Parathyroid adenoma (tissue), 2 donors: ENCODE measurements at regions not wholly inside any gene's neighbourhood (a gene's known extent, or its start where the extent isn't known, plus 50 kb on each side); places are given as distances from the start of the nearest gene placed in this dataset.
"Not testable (repeated sequence)": the region's sequence is repeated elsewhere in the genome, so short reads cannot be mapped to it uniquely, and the experiment has no call there.

ENCODE experiments used
- H2AFZ ChIP-seq: fragments of 300-600 bp; sonication (generic); one replicate; pipeline ENCODE4 v1.7.0; 2017; ENCODE audit warnings: antibody characterized with exemption, mild to moderate bottlenecking
- H3K27ac ChIP-seq: fragments of 300-600 bp; sonication (generic); one replicate; pipeline ENCODE4 v1.7.0; 2017
- H3K27me3 ChIP-seq: fragments of 300-600 bp; sonication (generic); one replicate; pipeline ENCODE4 v1.7.0; 2017; ENCODE audit warnings: low read length; ENCODE audit not compliant: control insufficient read depth, insufficient read depth
- H3K36me3 ChIP-seq: fragments of 300-600 bp; sonication (generic); one replicate; pipeline ENCODE4 v1.7.0; 2017; ENCODE audit warnings: low read length; ENCODE audit not compliant: control insufficient read depth, insufficient read depth
- H3K4me1 ChIP-seq: fragments of 300-600 bp; sonication (generic); one replicate; pipeline ENCODE4 v1.7.0; 2017; ENCODE audit warnings: control low read depth
- H3K4me2 ChIP-seq: fragments of 300-600 bp; sonication (generic); one replicate; pipeline ENCODE4 v1.7.0; 2017; ENCODE audit warnings: low read length
- H3K4me3 ChIP-seq: fragments of 300-600 bp; sonication (generic); one replicate; pipeline ENCODE4 v1.7.0; 2017; ENCODE audit warnings: low read depth, low read length
- H3K79me2 ChIP-seq: fragments of 300-600 bp; sonication (generic); one replicate; pipeline ENCODE4 v1.7.0; 2017; ENCODE audit warnings: control low read depth
- H3K9ac ChIP-seq: fragments of 300-600 bp; sonication (generic); one replicate; pipeline ENCODE4 v1.7.0; 2017; ENCODE audit warnings: mild to moderate bottlenecking
- H3K9me3 ChIP-seq: fragments of 300-600 bp; sonication (generic); one replicate; pipeline ENCODE4 v1.7.0; 2017; ENCODE audit warnings: low read length; ENCODE audit not compliant: control insufficient read depth
- TF ChIP-seq, protein P1 (sequence below): fragments of 300-600 bp; sonication (generic); IDR thresholded peaks from one replicate; pipeline ENCODE4 v1.7.0; 2017; ENCODE audit warnings: antibody characterized with exemption, mild to moderate bottlenecking
- donor health status: primary hyperparathyroidism.

GRCh38 chr4:97404876-97405523 lies 738.3 kb downstream of the STPG2 start:
- no peak overlapping the region for H2AFZ ChIP-seq

DNA sequence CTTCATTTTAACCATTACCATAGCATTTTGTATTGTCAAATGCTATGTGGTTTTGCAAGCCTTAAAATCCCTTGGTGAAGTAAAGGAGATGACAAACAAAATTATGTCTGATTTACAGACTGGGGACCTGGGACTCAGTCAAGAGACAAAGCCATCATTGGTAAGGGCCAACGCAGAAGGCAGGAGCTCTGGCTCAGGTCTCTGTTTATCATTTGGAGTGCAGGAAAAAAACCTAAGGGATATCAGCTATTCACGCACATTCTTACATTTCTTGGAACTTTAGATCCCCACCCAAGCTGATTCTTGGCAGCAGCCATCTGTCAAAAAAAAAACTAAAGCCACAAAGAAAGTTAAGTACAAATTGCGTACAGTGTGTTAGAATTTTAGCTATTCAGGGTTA lies 731.9 kb downstream of the STPG2 start:
- Histone ChIP-seq H3K79me2 (no peaks in the 10 kb centered on the region), H3K4me3 (no peak overlapping the region), H3K9ac (no peak overlapping the region), H2AFZ (no peak overlapping the region), H3K9me3 (peaks cover 8% of the 10 kb centered on the region), H3K4me2 (no peak overlapping the region), H3K36me3 (no peaks in the 10 kb centered on the region), H3K4me1 (no peaks in the 10 kb centered on the region), H3K27ac (no peak overlapping the region), H3K27me3 (no peaks in the 10 kb centered on the region)
- TF ChIP-seq, protein P1, sequence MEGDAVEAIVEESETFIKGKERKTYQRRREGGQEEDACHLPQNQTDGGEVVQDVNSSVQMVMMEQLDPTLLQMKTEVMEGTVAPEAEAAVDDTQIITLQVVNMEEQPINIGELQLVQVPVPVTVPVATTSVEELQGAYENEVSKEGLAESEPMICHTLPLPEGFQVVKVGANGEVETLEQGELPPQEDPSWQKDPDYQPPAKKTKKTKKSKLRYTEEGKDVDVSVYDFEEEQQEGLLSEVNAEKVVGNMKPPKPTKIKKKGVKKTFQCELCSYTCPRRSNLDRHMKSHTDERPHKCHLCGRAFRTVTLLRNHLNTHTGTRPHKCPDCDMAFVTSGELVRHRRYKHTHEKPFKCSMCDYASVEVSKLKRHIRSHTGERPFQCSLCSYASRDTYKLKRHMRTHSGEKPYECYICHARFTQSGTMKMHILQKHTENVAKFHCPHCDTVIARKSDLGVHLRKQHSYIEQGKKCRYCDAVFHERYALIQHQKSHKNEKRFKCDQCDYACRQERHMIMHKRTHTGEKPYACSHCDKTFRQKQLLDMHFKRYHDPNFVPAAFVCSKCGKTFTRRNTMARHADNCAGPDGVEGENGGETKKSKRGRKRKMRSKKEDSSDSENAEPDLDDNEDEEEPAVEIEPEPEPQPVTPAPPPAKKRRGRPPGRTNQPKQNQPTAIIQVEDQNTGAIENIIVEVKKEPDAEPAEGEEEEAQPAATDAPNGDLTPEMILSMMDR, result no peak

More at GRCh38 chr4:97404876-97405523, 738.3 kb downstream of the STPG2 start:
- H3K36me3 ChIP-seq, result no peaks in the 10 kb centered on the region
- H3K4me1 ChIP-seq, result no peaks in the 10 kb centered on the region
- H3K27me3 ChIP-seq, result no peaks in the 10 kb centered on the region
- no peak overlapping the region for H3K4me3 ChIP-seq
- H3K79me2 ChIP-seq, result no peaks in the 10 kb centered on the region
- no peak overlapping the region for H3K27ac ChIP-seq
- H3K4me2 ChIP-seq, result no peak overlapping the region
- H3K9ac ChIP-seq, result no peak overlapping the region
- TF ChIP-seq, protein P1, result no peak
- peaks cover 3% of the 10 kb centered on the region for H3K9me3 ChIP-seq

DNA sequence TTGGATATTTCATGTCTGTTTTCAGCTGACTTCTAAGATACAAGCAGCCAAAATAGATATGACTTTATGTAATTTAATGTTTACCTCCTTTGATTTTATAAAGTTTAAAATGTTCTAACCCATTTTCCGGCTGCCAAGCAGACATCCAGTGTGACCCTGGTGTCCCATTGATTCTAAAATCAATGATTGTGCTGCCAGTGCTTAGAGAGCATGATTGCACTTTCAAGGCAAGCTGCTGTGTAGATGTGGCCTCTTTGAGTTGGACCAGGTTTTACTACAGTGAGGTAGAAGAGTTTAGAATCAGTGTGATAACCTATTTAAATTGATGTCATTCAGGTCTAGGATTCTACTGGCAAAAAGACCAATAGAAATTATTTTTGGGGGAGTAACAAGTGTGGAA lies 730.9 kb downstream of the STPG2 start:
- Histone ChIP-seq H3K27me3 (no peaks in the 10 kb centered on the region), H3K9me3 (peaks cover 8% of the 10 kb centered on the region), H3K4me2 (no peak overlapping the region), H3K27ac (no peak overlapping the region), H2AFZ (no peak overlapping the region), H3K4me1 (no peaks in the 10 kb centered on the region), H3K4me3 (no peak overlapping the region), H3K79me2 (no peaks in the 10 kb centered on the region), H3K9ac (no peak overlapping the region), H3K36me3 (no peaks in the 10 kb centered on the region)
- TF ChIP-seq, protein P1, result no peak

- TF ChIP-seq, protein P1, result no peak
- H3K27me3 ChIP-seq, result no peaks in the 10 kb centered on the region
- H3K36me3 ChIP-seq, result no peaks in the 10 kb centered on the region
- no peak overlapping the region for H3K4me3 ChIP-seq
- H2AFZ ChIP-seq, result no peak overlapping the region
- H3K4me2 ChIP-seq, result no peak overlapping the region
- peaks cover 5% of the 10 kb centered on the region for H3K9me3 ChIP-seq
- H3K9ac ChIP-seq, result no peak overlapping the region
- no peaks in the 10 kb centered on the region for H3K79me2 ChIP-seq
- no peak overlapping the region for H3K27ac ChIP-seq
- H3K4me1 ChIP-seq, result no peaks in the 10 kb centered on the region
These were observed 729.1 kb downstream of the STPG2 start for GRCh38 chr4:97414161-97414560.

DNA sequence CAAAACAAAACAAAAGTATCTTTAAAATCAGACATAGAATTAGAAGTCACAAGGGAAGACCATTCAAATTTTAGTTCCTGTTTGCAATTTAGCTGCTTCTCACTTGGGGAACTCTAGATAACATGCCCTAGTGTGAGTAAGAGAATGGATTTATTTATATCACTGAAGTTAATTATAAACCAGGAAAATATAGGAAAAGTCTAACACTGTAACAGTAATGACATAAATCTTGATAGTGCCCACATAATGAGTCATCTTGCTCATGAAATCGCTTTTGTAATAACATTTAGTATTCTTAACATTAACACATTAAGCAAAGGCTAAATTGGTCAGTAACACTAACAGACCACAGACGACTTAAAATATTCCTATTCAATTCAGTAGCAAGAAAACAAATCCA lies 710.7 kb downstream of the STPG2 start:
- Histone ChIP-seq H2AFZ (no peak overlapping the region), H3K9ac (no peak overlapping the region), H3K4me2 (no peak overlapping the region), H3K4me1 (no peaks in the 10 kb centered on the region), H3K9me3 (no peaks in the 10 kb centered on the region), H3K36me3 (no peaks in the 10 kb centered on the region), H3K27ac (no peak overlapping the region), H3K27me3 (no peaks in the 10 kb centered on the region), H3K79me2 (no peaks in the 10 kb centered on the region), H3K4me3 (no peak overlapping the region)
- TF ChIP-seq, protein P1, result no peak

- H3K79me2 ChIP-seq, H3K27me3 ChIP-seq, H3K27ac ChIP-seq: not testable (repeated sequence)
These were observed 705.1 kb downstream of the STPG2 start for GRCh38 chr4:97437998-97438705.

More at GRCh38 chr4:97437998-97438705, 705.1 kb downstream of the STPG2 start:
- H2AFZ ChIP-seq, H3K4me2 ChIP-seq, H3K4me1 ChIP-seq, H3K9me3 ChIP-seq, H3K36me3 ChIP-seq, H3K4me3 ChIP-seq, H3K9ac ChIP-seq: not testable (repeated sequence)
